Hepatocyte (in vitro differentiated cells): ENCODE measurements at regions not wholly inside any gene's neighbourhood (a gene's known extent, or its start where the extent isn't known, plus 50 kb on each side); places are given as distances from the start of the nearest gene placed in this dataset.

Experiments
- DNase-seq: peaks from one replicate; pipeline ENCODE4 v3.0.0-alpha.2; 2016; ENCODE audit warnings: low spot score
- H2AFZ ChIP-seq: fragments of 200-600 bp; sonication (generic); 2 replicates; pipeline ENCODE4 v1.6.0; 2016; ENCODE audit warnings: antibody characterized with exemption, mild to moderate bottlenecking
- H3K27ac ChIP-seq: fragments of 200-600 bp; sonication (generic); 2 replicates; pipeline ENCODE4 v1.5.1; 2016; ENCODE audit warnings: mild to moderate bottlenecking
- H3K27me3 ChIP-seq: fragments of 200-600 bp; sonication (generic); 2 replicates; pipeline ENCODE4 v1.6.1; 2016
- H3K36me3 ChIP-seq: fragments of 200-600 bp; sonication (generic); replicated peaks from 2 replicates; pipeline ENCODE4 v1.5.1; 2016; ENCODE audit warnings: low read depth; ENCODE audit not compliant: insufficient read depth
- H3K4me1 ChIP-seq: fragments of 200-600 bp; sonication (generic); 2 replicates; pipeline ENCODE4 v1.5.1; 2016; ENCODE audit warnings: mild to moderate bottlenecking, moderate library complexity; ENCODE audit not compliant: insufficient read depth
- H3K4me2 ChIP-seq: fragments of 200-600 bp; sonication (generic); 2 replicates; pipeline ENCODE4 v1.6.0; 2016
- H3K4me3 ChIP-seq: fragments of 200-600 bp; sonication (generic); 2 replicates; pipeline ENCODE4 v1.5.1; 2016; ENCODE audit warnings: mild to moderate bottlenecking
- H3K79me2 ChIP-seq: fragments of 200-600 bp; sonication (generic); 2 replicates; pipeline ENCODE4 v1.6.0; 2017; ENCODE audit warnings: mild to moderate bottlenecking
- H3K9me2 ChIP-seq: fragments of 200-600 bp; sonication (generic); replicated peaks from 2 replicates; pipeline ENCODE4 v1.6.0; 2017; ENCODE audit warnings: mild to moderate bottlenecking; ENCODE audit not compliant: insufficient read depth
- H3K9me3 ChIP-seq: fragments of 200-600 bp; sonication (generic); 2 replicates; pipeline ENCODE4 v1.5.1; 2016; ENCODE audit warnings: low read depth, mild to moderate bottlenecking
- H4K20me1 ChIP-seq: fragments of 200-600 bp; sonication (generic); 2 replicates; pipeline ENCODE4 v1.6.0; 2016; ENCODE audit warnings: mild to moderate bottlenecking; ENCODE audit not compliant: insufficient read depth, poor library complexity, severe bottlenecking
- CTCF ChIP-seq: fragments of 200-600 bp; sonication (generic); IDR thresholded peaks from 2 replicates; pipeline ENCODE4 v1.5.1; 2016; ENCODE audit warnings: antibody characterized with exemption, mild to moderate bottlenecking; ENCODE audit not compliant: poor library complexity
- EZH2 ChIP-seq: fragments of 200-600 bp; sonication (generic); IDR thresholded peaks from 2 replicates; pipeline ENCODE4 v1.6.1; 2016; ENCODE audit warnings: antibody characterized with exemption, mild to moderate bottlenecking, borderline replicate concordance
- EZH2phosphoT487 ChIP-seq: fragments of 200-600 bp; sonication (generic); IDR thresholded peaks from one replicate; pipeline ENCODE4 v1.6.1; 2018; ENCODE audit warnings: antibody characterized with exemption, mild to moderate bottlenecking, low read depth, moderate library complexity; ENCODE audit not compliant: unreplicated experiment, severe bottlenecking
- WGBS: methylation state at CpG from one replicate; pipeline ENCODE4 v1.1.6; 2016; ENCODE audit warnings: low lambda C conversion rate; ENCODE audit errors: missing lambda C conversion rate; 5-methylcytosine and 5-hydroxymethylcytosine counted together

- Histone ChIP-seq H3K9me2 (no peaks in the 10 kb centered on the region), H3K4me1 (no peaks in the 10 kb centered on the region), H4K20me1 (no peaks in the 10 kb centered on the region), H3K9me3 (no peaks in the 10 kb centered on the region), H3K27me3 (no peaks in the 10 kb centered on the region), H3K27ac (no peak overlapping the region), H3K79me2 (no peaks in the 10 kb centered on the region), H3K36me3 (no peaks in the 10 kb centered on the region), H3K4me3 (no peak overlapping the region), H3K4me2 (no peak overlapping the region), H2AFZ (no peak overlapping the region)
- no peak for DNase-seq
- TF ChIP-seq EZH2 (no peak), CTCF (no peak), EZH2phosphoT487 (no peak)
- 88% methylated on average over 4 of the region's 4 CpGs for WGBS
These were observed 467.9 kb upstream of the TENM3 start for GRCh38 chr4:181775298-181775697.

- 83% methylated on average over 5 of the region's 5 CpGs for WGBS
- Histone ChIP-seq H2AFZ (no peak overlapping the region), H3K27ac (no peak overlapping the region), H3K4me2 (no peak overlapping the region), H3K4me3 (no peak overlapping the region), H3K79me2 (no peaks in the 10 kb centered on the region), H3K9me3 (no peaks in the 10 kb centered on the region), H3K36me3 (no peaks in the 10 kb centered on the region), H3K9me2 (no peaks in the 10 kb centered on the region), H3K27me3 (no peaks in the 10 kb centered on the region), H3K4me1 (no peaks in the 10 kb centered on the region), H4K20me1 (no peaks in the 10 kb centered on the region)
- TF ChIP-seq EZH2 (no peak), EZH2phosphoT487 (no peak), CTCF (no peak)
- no peak for DNase-seq
These were observed 466.7 kb upstream of the TENM3 start for GRCh38 chr4:181776264-181777054.

- no peak for DNase-seq
- Histone ChIP-seq H3K4me3 (no peak overlapping the region), H3K4me2 (no peak overlapping the region), H3K9me3 (no peaks in the 10 kb centered on the region), H2AFZ (no peak overlapping the region), H4K20me1 (no peaks in the 10 kb centered on the region), H3K27me3 (no peaks in the 10 kb centered on the region), H3K79me2 (no peaks in the 10 kb centered on the region), H3K9me2 (no peaks in the 10 kb centered on the region), H3K27ac (no peak overlapping the region), H3K4me1 (no peaks in the 10 kb centered on the region), H3K36me3 (no peaks in the 10 kb centered on the region)
- WGBS = 87% methylated on average over 2 of the region's 2 CpGs
- TF ChIP-seq EZH2phosphoT487 = no peak
- TF ChIP-seq CTCF = no peak
- no peak for TF ChIP-seq EZH2
These were observed 465.7 kb upstream of the TENM3 start for GRCh38 chr4:181777518-181777917.
